A549 (cell line): ENCODE measurements at regions not wholly inside any gene's neighbourhood (a gene's known extent, or its start where the extent isn't known, plus 50 kb on each side); places are given as distances from the start of the nearest gene placed in this dataset.

Experiments
- CEBPB ChIP-seq, 2 experiments: fragments of >200 bp in 1 of 2; sonication (Bioruptor Twin) in 1 of 2; formaldehyde crosslinking in 1 of 2; IDR thresholded peaks; 2 replicates each; pipeline ENCODE4 v1.6.1; 2012 to 2016
- EP300 ChIP-seq, 2 experiments: fragments of >200 bp; sonication (Bioruptor Twin); formaldehyde crosslinking; IDR thresholded peaks; 2 replicates in 1 of 2; 3 replicates in 1 of 2; pipeline ENCODE4 v1.6.1; 2016 to 2017
- NR3C1 ChIP-seq: fragments of >200 bp; sonication (Bioruptor Twin); formaldehyde crosslinking; IDR thresholded peaks from 3 replicates; pipeline ENCODE4 v1.6.1; 2017
- POLR2A ChIP-seq: IDR thresholded peaks from 2 replicates; pipeline ENCODE4 v1.6.1; 2012; ENCODE audit warnings: mild to moderate bottlenecking, low read length
- POLR2AphosphoS2 ChIP-seq: conservative IDR thresholded peaks from 2 replicates; pipeline ENCODE4 v1.6.1; 2012; ENCODE audit warnings: low read length, improper control_type of control experiment, inconsistent platforms
- RFX5 ChIP-seq: fragments of 450-650 bp; IDR thresholded peaks from 2 replicates; pipeline ENCODE4 v1.7.1; 2014; ENCODE audit warnings: antibody characterized with exemption, mild to moderate bottlenecking, moderate library complexity
- RNF2 ChIP-seq: fragments of 200-600 bp; sonication (generic); IDR thresholded peaks from 2 replicates; pipeline ENCODE4 v1.6.1; 2016; ENCODE audit warnings: low read depth, mild to moderate bottlenecking, antibody characterized with exemption, moderate library complexity, borderline replicate concordance
- TF ChIP-seq, protein P1 (sequence below): fragments of >200 bp; sonication (Bioruptor Twin); formaldehyde crosslinking; IDR thresholded peaks from 3 replicates; pipeline ENCODE4 v1.5.1; 2016
- TF ChIP-seq, protein P2 (sequence below): fragments of 250-450 bp; sonication (Bioruptor Pico); IDR thresholded peaks from 2 replicates; pipeline ENCODE4 v1.5.0; 2021; ENCODE audit warnings: mild to moderate bottlenecking, moderate library complexity, borderline replicate concordance
- TF ChIP-seq, protein P3 (sequence below): fragments of 450-650 bp; IDR thresholded peaks from 2 replicates; pipeline ENCODE4 v1.6.1; 2014; ENCODE audit warnings: antibody characterized with exemption
- TF ChIP-seq, protein P4 (sequence below): fragments of 150-350 bp; IDR thresholded peaks from 2 replicates; pipeline ENCODE4 v1.6.1; 2014; ENCODE audit warnings: low read depth, mild to moderate bottlenecking, low read length

DNA sequence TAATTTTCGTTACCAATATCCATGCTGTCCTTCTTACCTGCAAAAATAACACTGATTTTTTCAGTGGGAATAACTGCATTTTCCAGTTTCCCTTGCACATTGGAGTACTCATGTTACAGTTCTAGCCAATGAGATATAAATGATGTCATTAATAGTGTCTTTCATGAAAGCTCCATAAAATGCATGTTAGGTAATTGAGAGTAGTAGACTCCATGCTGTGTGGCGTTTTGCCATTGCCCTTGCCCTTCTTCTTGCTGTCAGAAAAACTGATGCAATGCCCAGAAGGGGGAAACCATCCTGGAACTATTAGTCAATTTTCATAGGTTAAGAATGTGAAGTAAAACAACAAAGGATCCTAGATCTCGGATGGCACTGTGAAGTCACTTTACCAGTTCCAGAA lies 1765.3 kb downstream of the EFNA5 start:
- TF ChIP-seq POLR2A, result no peak
- TF ChIP-seq, protein P1, sequence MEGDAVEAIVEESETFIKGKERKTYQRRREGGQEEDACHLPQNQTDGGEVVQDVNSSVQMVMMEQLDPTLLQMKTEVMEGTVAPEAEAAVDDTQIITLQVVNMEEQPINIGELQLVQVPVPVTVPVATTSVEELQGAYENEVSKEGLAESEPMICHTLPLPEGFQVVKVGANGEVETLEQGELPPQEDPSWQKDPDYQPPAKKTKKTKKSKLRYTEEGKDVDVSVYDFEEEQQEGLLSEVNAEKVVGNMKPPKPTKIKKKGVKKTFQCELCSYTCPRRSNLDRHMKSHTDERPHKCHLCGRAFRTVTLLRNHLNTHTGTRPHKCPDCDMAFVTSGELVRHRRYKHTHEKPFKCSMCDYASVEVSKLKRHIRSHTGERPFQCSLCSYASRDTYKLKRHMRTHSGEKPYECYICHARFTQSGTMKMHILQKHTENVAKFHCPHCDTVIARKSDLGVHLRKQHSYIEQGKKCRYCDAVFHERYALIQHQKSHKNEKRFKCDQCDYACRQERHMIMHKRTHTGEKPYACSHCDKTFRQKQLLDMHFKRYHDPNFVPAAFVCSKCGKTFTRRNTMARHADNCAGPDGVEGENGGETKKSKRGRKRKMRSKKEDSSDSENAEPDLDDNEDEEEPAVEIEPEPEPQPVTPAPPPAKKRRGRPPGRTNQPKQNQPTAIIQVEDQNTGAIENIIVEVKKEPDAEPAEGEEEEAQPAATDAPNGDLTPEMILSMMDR, result no peak
- TF ChIP-seq, protein P2, sequence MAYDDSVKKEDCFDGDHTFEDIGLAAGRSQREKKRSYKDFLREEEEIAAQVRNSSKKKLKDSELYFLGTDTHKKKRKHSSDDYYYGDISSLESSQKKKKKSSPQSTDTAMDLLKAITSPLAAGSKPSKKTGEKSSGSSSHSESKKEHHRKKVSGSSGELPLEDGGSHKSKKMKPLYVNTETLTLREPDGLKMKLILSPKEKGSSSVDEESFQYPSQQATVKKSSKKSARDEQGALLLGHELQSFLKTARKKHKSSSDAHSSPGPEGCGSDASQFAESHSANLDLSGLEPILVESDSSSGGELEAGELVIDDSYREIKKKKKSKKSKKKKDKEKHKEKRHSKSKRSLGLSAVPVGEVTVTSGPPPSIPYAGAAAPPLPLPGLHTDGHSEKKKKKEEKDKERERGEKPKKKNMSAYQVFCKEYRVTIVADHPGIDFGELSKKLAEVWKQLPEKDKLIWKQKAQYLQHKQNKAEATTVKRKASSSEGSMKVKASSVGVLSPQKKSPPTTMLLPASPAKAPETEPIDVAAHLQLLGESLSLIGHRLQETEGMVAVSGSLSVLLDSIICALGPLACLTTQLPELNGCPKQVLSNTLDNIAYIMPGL (CRISPR knock-in tag), result no peak
- TF ChIP-seq, protein P3, sequence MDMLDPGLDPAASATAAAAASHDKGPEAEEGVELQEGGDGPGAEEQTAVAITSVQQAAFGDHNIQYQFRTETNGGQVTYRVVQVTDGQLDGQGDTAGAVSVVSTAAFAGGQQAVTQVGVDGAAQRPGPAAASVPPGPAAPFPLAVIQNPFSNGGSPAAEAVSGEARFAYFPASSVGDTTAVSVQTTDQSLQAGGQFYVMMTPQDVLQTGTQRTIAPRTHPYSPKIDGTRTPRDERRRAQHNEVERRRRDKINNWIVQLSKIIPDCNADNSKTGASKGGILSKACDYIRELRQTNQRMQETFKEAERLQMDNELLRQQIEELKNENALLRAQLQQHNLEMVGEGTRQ, result no peak
- TF ChIP-seq NR3C1, result no peak
- TF ChIP-seq, protein P4, sequence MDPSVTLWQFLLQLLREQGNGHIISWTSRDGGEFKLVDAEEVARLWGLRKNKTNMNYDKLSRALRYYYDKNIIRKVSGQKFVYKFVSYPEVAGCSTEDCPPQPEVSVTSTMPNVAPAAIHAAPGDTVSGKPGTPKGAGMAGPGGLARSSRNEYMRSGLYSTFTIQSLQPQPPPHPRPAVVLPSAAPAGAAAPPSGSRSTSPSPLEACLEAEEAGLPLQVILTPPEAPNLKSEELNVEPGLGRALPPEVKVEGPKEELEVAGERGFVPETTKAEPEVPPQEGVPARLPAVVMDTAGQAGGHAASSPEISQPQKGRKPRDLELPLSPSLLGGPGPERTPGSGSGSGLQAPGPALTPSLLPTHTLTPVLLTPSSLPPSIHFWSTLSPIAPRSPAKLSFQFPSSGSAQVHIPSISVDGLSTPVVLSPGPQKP, result no peak
- no peak for TF ChIP-seq RFX5
- no peak for TF ChIP-seq POLR2AphosphoS2
- no peak for TF ChIP-seq RNF2
- TF ChIP-seq EP300 (IDR thresholded peaks at IDR 0.05), result no peak
- TF ChIP-seq CEBPB (IDR thresholded peaks at IDR 0.05), result no peak
